ENCODE measurements at regions not wholly inside any gene's neighbourhood (a gene's known extent, or its start where the extent isn't known, plus 50 kb on each side); places are given as distances from the start of the nearest gene placed in this dataset. TPM values are rescaled to one million over a fixed set of nuclear protein-coding genes. Genes with fewer than 3 reads are reported as not detected.

- no peak for DNase-seq
Measured at GRCh38 chr12:91241756-91242155, 59.1 kb upstream of the DCN start.

- peak; percentile 74 for DNase-seq
Measured at GRCh38 chr12:91240386-91241095, 57.9 kb upstream of the DCN start.

GRCh38 chr12:91239481-91239880 is 56.9 kb upstream of the DCN start:
- DNase-seq = peak; percentile 74

Small RNA genes lying in the stretch of these regions (small RNA-seq; reads per million reads assigned to genes)
- gene AC090049.2 (ENCODE audit: low replicate concordance) = not detected
- gene RF02110 (ENCODE audit: low replicate concordance) = not detected
